ENCODE measurements at regions not wholly inside any gene's neighbourhood (a gene's known extent, or its start where the extent isn't known, plus 50 kb on each side); places are given as distances from the start of the nearest gene placed in this dataset.

DNA sequence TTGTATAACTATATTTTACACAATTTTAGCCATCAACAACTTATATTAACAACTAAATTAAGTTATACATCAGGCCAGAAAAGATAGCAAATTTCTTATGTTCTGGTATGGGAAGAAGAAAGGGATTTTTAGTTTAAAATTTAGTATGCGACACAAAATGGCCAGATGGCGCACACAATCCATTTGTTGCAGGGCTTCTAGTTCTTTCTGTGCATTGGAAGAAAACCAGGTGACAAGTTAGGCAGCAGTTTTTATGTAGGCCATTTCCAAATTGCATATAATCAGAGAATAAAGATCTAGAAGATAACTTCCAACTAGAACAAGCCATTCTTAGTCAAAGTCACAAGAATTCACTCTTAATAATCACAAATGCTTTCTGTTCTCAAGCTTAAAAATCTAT, 230.1 kb upstream of the ZNF717 start:
- TF ChIP-seq ZFX (IDR thresholded peaks at IDR 0.05; ENCODE audit: borderline replicate concordance): no peak
- TF ChIP-seq, protein P1, sequence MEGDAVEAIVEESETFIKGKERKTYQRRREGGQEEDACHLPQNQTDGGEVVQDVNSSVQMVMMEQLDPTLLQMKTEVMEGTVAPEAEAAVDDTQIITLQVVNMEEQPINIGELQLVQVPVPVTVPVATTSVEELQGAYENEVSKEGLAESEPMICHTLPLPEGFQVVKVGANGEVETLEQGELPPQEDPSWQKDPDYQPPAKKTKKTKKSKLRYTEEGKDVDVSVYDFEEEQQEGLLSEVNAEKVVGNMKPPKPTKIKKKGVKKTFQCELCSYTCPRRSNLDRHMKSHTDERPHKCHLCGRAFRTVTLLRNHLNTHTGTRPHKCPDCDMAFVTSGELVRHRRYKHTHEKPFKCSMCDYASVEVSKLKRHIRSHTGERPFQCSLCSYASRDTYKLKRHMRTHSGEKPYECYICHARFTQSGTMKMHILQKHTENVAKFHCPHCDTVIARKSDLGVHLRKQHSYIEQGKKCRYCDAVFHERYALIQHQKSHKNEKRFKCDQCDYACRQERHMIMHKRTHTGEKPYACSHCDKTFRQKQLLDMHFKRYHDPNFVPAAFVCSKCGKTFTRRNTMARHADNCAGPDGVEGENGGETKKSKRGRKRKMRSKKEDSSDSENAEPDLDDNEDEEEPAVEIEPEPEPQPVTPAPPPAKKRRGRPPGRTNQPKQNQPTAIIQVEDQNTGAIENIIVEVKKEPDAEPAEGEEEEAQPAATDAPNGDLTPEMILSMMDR (IDR thresholded peaks at IDR 0.05): no peak

DNA sequence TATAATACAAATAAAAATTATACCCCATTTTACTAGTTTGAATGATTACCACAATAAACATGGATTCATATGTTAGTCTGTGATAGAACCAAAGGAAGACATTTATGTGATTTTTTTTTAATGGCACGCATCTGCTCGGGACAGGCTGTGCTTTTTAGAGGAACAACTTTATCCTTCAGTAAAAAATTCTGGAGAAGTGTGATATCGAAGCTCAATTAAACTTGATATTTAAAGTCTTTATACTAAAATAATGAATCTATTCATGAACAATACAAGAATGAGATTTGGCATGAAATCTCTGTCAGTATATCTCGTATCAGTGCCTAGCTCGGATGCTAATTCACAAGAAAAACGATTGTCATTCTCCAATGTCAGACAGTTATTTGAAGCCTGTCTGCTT, 230.8 kb upstream of the ZNF717 start:
- TF ChIP-seq ZFX (IDR thresholded peaks at IDR 0.05; ENCODE audit: borderline replicate concordance): no peak
- TF ChIP-seq, protein P1 (IDR thresholded peaks at IDR 0.05): no peak
- no peak overlapping the region for H3K27ac ChIP-seq

More for the DNA sequence above, 230.1 kb upstream of the ZNF717 start:
- no peak overlapping the region for H3K27ac ChIP-seq

DNA sequence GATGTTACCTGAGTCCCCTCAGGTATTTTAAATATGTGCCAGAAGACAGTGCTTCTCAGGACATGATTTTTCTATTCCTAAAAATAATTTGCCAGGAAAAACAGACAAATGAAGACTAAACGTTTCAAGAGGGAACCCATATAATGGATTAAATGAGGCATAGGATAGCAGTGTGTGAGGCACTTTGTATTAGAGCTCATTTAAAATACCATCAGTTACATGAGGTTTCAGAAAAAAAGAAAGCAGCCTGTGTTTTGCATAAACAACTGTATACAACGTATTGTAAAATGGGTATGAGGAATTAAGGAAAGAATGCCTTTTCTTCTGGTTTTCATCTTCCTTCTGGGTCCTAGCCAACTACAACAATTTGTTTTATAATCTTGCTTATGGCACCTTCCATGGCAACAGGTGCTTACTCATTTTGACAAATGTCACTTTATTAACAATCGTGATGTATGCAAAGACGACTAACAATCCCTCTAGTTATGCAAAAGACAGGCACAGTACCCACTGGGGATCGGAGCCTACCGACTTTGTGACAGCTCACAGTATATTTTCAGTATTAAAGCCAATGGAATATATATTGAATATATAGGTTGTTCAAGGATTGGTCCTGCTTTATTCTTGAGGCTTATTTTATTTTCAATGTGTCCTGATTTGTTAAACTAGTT, 231.6 kb upstream of the ZNF717 start:
- no peak overlapping the region for H3K27ac ChIP-seq
- TF ChIP-seq ZFX (IDR thresholded peaks at IDR 0.05; ENCODE audit: borderline replicate concordance): no peak
- TF ChIP-seq, protein P1 (IDR thresholded peaks at IDR 0.05): no peak

DNA sequence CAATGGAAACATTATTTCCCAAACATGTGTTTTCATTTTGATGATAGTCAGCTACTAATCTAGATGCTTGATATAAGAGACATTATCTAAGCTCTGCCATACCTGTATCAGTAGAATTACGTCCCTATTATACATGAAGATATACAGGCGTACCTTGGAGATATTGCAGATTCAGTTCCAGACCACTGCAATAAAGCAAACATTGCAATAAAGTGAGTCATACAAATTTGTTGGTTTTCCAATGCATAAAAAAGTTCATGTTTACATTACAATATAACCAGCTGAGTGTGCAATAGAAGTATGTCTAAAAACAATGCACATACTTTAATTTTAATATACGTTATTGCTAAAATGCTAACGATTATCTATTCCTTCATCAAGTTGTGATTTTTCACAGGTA, 236.0 kb upstream of the ZNF717 start:
- TF ChIP-seq ZFX (IDR thresholded peaks at IDR 0.05; ENCODE audit: borderline replicate concordance): no peak
- TF ChIP-seq, protein P1 (IDR thresholded peaks at IDR 0.05): no peak
- no peak overlapping the region for H3K27ac ChIP-seq

DNA sequence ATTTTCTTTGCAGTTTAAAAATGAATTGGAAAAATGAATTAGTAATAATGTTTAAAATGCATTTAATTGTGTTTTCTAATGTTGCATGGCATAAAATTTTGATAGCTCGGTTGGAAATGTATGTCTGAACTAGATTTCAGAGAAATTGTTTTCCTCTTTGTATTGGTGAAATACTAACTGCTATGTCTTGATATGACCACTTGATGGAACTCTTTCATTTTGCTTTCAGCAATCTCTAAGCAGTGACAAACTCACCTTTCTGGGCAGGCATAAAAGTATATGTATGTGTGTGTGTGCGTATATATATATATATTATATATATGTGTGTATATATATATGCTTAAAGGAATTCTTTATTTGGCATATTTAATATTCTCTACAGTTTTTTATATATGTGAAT, 239.3 kb upstream of the ZNF717 start:
- no peak for TF ChIP-seq ZFX (IDR thresholded peaks at IDR 0.05; ENCODE audit: borderline replicate concordance)
- TF ChIP-seq, protein P1 (IDR thresholded peaks at IDR 0.05): peak; percentile 67
- no peak overlapping the region for H3K27ac ChIP-seq

DNA sequence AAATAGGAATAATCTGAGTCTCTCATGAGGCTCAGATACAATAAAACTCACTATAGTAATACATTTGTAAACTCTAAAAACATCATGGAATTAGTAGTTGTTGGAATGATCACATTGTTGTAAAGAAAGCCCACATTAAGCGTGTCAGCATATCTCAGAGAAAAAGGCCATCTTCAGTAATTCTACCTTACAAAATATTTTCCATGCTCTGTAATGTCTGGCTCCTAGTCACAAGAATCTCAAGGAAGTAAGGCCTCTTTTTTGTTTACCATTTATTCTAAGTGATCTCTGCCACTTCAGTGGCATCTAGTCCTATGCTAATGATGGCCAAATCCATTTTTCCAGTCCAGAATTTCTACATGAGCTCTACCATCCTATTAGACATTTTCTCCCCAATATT, 240.2 kb upstream of the ZNF717 start:
- TF ChIP-seq, protein P1 (IDR thresholded peaks at IDR 0.05): no peak
- no peak for TF ChIP-seq ZFX (IDR thresholded peaks at IDR 0.05; ENCODE audit: borderline replicate concordance)
- H3K27ac ChIP-seq: no peak overlapping the region

DNA sequence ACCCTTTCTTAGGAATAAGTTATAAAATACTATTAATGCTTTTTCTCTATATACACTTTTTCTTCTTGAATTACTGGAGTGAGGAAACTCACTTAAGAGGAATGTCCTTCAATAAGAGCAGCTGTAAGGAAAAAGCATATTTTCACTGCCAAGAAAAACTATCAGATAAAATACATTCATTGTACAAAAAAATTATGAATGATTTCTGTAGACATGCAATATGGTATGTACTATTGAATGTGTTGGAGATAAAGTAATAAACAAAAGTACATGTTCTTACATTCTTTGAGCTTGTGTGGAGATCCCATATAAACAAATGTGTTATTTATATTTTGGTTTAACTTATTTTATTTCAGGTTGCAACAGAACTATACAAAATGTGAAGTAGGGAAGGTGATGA, 241.0 kb upstream of the ZNF717 start:
- no peak for TF ChIP-seq ZFX (IDR thresholded peaks at IDR 0.05; ENCODE audit: borderline replicate concordance)
- TF ChIP-seq, protein P1 (IDR thresholded peaks at IDR 0.05): no peak
- H3K27ac ChIP-seq: no peak overlapping the region
